PC-9 (cell line): ENCODE measurements at regions not wholly inside any gene's neighbourhood (a gene's known extent, or its start where the extent isn't known, plus 50 kb on each side); places are given as distances from the start of the nearest gene placed in this dataset.

Experiments used
- BruUV-seq: library from RNA; stranded (reverse); fragments of 400-500 nt; replicated peaks from 2 replicates; lab custom pipeline; 2021; lab: Mats Ljungman, UMichigan
- CTCF ChIA-PET: fragments of 300-600 bp; sonication (Branson Sonifier 250); formaldehyde crosslinking; loops from one replicate; lab custom pipeline; 2022; ENCODE audit warnings: antibody characterized with exemption; lab: Charles Lee
- POLR2A ChIA-PET: fragments of 300-600 bp; sonication (Branson Sonifier 250); formaldehyde crosslinking; loops from one replicate; lab custom pipeline; 2022; ENCODE audit warnings: antibody characterized with exemption; ENCODE audit not compliant: unreplicated experiment; lab: Charles Lee
- DNase-seq, 2 experiments: peaks; one replicate each; pipeline versions ENCODE4 v3.0.0 to v3.0.0-alpha.2; 2015 to 2022; ENCODE audit warnings: mixed read lengths in 1 of 2
- H2AFZ ChIP-seq: fragments of 200-600 bp; sonication (generic); 2 replicates; pipeline ENCODE4 v1.8.1; 2017; ENCODE audit warnings: antibody characterized with exemption
- H3F3A ChIP-seq: fragments of 200-600 bp; sonication (generic); 2 replicates; pipeline ENCODE4 v1.8.1; 2017; ENCODE audit warnings: antibody characterized with exemption, mild to moderate bottlenecking, low read depth; ENCODE audit not compliant: insufficient read depth
- H3K27ac ChIP-seq: fragments of 200-600 bp; sonication (generic); 2 replicates; pipeline ENCODE4 v1.6.1; 2016; ENCODE audit warnings: mixed run types
- H3K27me3 ChIP-seq: fragments of 200-600 bp; sonication (generic); 2 replicates; pipeline ENCODE4 v1.6.1; 2016; ENCODE audit warnings: low read depth, mixed run types; ENCODE audit not compliant: insufficient read depth
- H3K36me3 ChIP-seq: fragments of 200-600 bp; sonication (generic); 2 replicates; pipeline ENCODE4 v1.6.1; 2016; ENCODE audit warnings: low read depth, mixed run types
- H3K4me1 ChIP-seq: fragments of 200-600 bp; sonication (generic); replicated peaks from 2 replicates; pipeline ENCODE4 v1.6.1; 2016; ENCODE audit warnings: mixed run types; ENCODE audit not compliant: insufficient read depth
- H3K4me2 ChIP-seq: fragments of 200-600 bp; sonication (generic); 2 replicates; pipeline ENCODE4 v1.6.1; 2017; ENCODE audit warnings: mixed run types
- H3K4me3 ChIP-seq: fragments of 200-600 bp; sonication (generic); 2 replicates; pipeline ENCODE4 v1.6.1; 2016; ENCODE audit warnings: mixed run types
- H3K79me2 ChIP-seq: fragments of 200-600 bp; sonication (generic); 2 replicates; pipeline ENCODE4 v1.6.1; 2017; ENCODE audit warnings: low read depth, mixed run types
- H3K9me2 ChIP-seq: fragments of 200-600 bp; sonication (generic); 2 replicates; pipeline ENCODE4 v1.8.1; 2017; ENCODE audit warnings: mild to moderate bottlenecking; ENCODE audit not compliant: insufficient read depth
- H3K9me3 ChIP-seq: fragments of 200-600 bp; sonication (generic); 2 replicates; pipeline ENCODE4 v1.8.1; 2016; ENCODE audit warnings: low read depth; ENCODE audit not compliant: insufficient read depth
- H4K20me1 ChIP-seq: fragments of 200-600 bp; sonication (generic); 2 replicates; pipeline ENCODE4 v1.8.1; 2017; ENCODE audit not compliant: insufficient read depth
- EZH2 ChIP-seq: fragments of 200-600 bp; sonication (generic); IDR thresholded peaks from 2 replicates; pipeline ENCODE4 v1.8.0; 2017; ENCODE audit warnings: antibody characterized with exemption, low read depth
- intact Hi-C: fragments of 100-400 bp; cut with micrococcal nuclease; formaldehyde crosslinking; loops from one replicate; pipeline ENCODE4 v1.10.0; 2022; ENCODE audit not compliant: unreplicated experiment
- TF ChIP-seq, protein P1 (sequence below): fragments of 200-600 bp; sonication (generic); conservative IDR thresholded peaks from 2 replicates; pipeline ENCODE4 v1.6.1; 2017; ENCODE audit warnings: mixed run types, antibody characterized with exemption, mild to moderate bottlenecking, moderate library complexity

DNA sequence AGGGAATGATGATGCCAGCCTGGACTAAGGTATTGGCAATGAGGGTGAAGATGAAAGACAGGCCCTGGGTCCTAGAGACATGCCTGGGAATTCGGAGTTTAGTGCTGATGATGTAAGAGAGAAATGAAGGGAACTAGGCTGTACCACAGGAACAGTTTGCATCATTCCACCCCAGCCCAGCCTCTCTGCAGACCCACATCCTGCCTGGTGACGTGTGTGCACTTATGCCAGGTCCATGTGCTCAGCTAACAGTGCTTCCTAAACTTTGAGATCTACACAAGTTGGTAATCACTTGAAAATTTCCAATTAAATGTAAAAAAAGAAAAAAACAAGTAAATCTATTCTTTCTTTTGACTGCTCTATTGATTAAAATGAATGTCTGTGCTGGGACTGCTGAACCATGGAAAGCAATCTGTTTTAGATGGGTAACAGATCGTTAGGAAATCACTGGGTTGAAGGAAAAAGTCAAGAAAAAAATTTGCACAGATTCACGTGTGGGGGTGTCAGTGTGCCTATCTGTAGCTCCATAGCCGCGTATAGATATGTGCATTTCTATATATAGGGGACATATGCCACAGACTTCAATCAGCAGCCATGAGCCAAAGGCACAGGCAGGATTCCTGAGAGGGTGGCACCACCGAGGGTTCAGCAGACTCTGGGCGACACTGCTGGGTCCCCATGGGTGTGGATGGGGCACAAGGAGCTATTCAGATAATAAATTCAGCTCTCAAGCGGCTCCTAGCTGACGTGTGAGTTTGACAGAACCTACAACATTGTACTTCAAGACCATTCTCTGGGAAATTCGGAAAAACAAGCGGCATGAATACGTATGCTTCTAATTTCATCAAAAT, 131.1 kb upstream of the OPCML start:
- no peak for TF ChIP-seq EZH2
- TF ChIP-seq, protein P1, sequence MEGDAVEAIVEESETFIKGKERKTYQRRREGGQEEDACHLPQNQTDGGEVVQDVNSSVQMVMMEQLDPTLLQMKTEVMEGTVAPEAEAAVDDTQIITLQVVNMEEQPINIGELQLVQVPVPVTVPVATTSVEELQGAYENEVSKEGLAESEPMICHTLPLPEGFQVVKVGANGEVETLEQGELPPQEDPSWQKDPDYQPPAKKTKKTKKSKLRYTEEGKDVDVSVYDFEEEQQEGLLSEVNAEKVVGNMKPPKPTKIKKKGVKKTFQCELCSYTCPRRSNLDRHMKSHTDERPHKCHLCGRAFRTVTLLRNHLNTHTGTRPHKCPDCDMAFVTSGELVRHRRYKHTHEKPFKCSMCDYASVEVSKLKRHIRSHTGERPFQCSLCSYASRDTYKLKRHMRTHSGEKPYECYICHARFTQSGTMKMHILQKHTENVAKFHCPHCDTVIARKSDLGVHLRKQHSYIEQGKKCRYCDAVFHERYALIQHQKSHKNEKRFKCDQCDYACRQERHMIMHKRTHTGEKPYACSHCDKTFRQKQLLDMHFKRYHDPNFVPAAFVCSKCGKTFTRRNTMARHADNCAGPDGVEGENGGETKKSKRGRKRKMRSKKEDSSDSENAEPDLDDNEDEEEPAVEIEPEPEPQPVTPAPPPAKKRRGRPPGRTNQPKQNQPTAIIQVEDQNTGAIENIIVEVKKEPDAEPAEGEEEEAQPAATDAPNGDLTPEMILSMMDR, result no peak
- BruUV-seq, result no TSS peak
- DNase-seq, result no peak
- Histone ChIP-seq H3F3A (no peaks in the 10 kb centered on the region), H4K20me1 (0 out of 2 replicates have a peak, but pooled peaks cover 4% of the 10 kb centered on the region), H2AFZ (no peak overlapping the region), H3K4me2 (no peak overlapping the region), H3K36me3 (no peaks in the 10 kb centered on the region), H3K27me3 (peaks cover 5% of the 10 kb centered on the region), H3K4me3 (no peak overlapping the region), H3K79me2 (no peaks in the 10 kb centered on the region), H3K27ac (no peak overlapping the region), H3K9me3 (no peaks in the 10 kb centered on the region), H3K4me1 (no peaks in the 10 kb centered on the region), H3K9me2 (no peaks in the 10 kb centered on the region)
- ChIA-PET CTCF (no interaction called here), POLR2A (no interaction called here)
- intact Hi-C loops, result no loop called here

DNA sequence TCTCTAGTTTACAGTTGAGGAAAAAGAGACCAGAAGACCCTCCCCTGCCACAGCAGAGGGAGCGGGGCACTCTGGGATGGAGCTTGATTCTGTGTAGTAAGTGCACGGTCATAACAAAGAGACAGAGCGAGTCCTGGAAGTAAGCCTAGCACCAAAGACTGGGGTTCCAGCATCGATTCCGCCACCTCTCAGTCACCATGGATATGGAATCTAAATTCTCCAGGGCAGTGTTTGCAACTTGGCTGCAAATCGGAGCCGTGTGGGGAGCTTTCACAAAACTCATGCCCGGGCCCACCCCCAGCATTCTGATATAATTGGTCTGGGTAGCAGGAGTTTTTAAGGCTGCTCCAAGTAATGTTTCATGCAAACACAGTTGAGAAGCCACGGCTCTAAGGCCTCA, 129.5 kb upstream of the OPCML start:
- ChIA-PET CTCF (no interaction called here), POLR2A (no interaction called here)
- H2AFZ ChIP-seq, result no peak overlapping the region
- H3K9me2 ChIP-seq, result no peaks in the 10 kb centered on the region
- BruUV-seq, result no TSS peak
- H3K27ac ChIP-seq, result no peak overlapping the region
- H4K20me1 ChIP-seq, result 0 out of 2 replicates have a peak, but pooled peaks cover 4% of the 10 kb centered on the region
- H3K4me3 ChIP-seq, result no peak overlapping the region
- no peaks in the 10 kb centered on the region for H3K4me1 ChIP-seq
- no peaks in the 10 kb centered on the region for H3K36me3 ChIP-seq
- H3F3A ChIP-seq, result no peaks in the 10 kb centered on the region
- H3K27me3 ChIP-seq, result peaks cover 5% of the 10 kb centered on the region
- no peak for TF ChIP-seq EZH2
- no peak overlapping the region for H3K4me2 ChIP-seq
- H3K9me3 ChIP-seq, result no peaks in the 10 kb centered on the region
- intact Hi-C loops, result no loop called here
- DNase-seq, result no peak
- no peaks in the 10 kb centered on the region for H3K79me2 ChIP-seq

DNA sequence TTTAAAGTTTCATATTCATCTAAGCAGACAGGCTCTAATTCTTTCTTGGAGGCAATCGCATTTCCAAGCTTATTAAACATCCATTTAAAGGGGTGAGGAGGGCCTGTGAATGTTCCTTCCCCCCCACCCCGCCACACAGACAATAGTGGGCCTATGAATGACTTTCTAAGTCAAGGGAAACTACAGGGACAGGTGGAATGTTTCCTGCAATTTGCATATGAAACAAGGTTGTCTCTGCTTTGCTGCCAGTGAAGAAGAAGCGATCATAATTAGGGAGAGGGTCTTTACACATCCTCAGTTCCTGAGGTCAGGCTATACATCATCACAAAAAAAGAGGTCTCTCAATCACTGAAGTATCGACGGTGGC, 127.9 kb upstream of the OPCML start:
- no peak overlapping the region for H3K4me3 ChIP-seq
- no peak overlapping the region for H3K4me2 ChIP-seq
- no peaks in the 10 kb centered on the region for H3K79me2 ChIP-seq
- no peak overlapping the region for H2AFZ ChIP-seq
- no peaks in the 10 kb centered on the region for H3K36me3 ChIP-seq
- BruUV-seq, result no TSS peak
- no peaks in the 10 kb centered on the region for H3K9me3 ChIP-seq
- intact Hi-C loops, result no loop called here
- TF ChIP-seq EZH2, result no peak
- TF ChIP-seq, protein P1, result no peak
- no peaks in the 10 kb centered on the region for H3K9me2 ChIP-seq
- H3K4me1 ChIP-seq, result no peaks in the 10 kb centered on the region
- CTCF ChIA-PET, result no interaction called here
- no peaks in the 10 kb centered on the region for H4K20me1 ChIP-seq
- POLR2A ChIA-PET, result no interaction called here
- no peak overlapping the region for H3K27ac ChIP-seq
- no peaks in the 10 kb centered on the region for H3F3A ChIP-seq
- H3K27me3 ChIP-seq, result peaks cover 13% of the 10 kb centered on the region
- DNase-seq, result no peak
